H1 (cell line): ENCODE measurements at regions not wholly inside any gene's neighbourhood (a gene's known extent, or its start where the extent isn't known, plus 50 kb on each side); places are given as distances from the start of the nearest gene placed in this dataset.

Source experiments
- CTCF ChIA-PET: fragments of 300-600 bp; sonication (Branson Sonifier 250); formaldehyde crosslinking; loops from one replicate; lab custom pipeline; 2021; ENCODE audit not compliant: partially characterized antibody; lab: Charles Lee
- POLR2A ChIA-PET: fragments of 300-600 bp; sonication (Branson Sonifier 250); formaldehyde crosslinking; loops from one replicate; lab custom pipeline; 2021; ENCODE audit warnings: inconsistent platforms; ENCODE audit not compliant: partially characterized antibody; lab: Charles Lee
- DNase-seq, 2 experiments: peaks; one replicate each; pipeline versions ENCODE4 v3.0.0 to v3.0.0-alpha.2; 2010 to 2022; ENCODE audit warnings: low spot score in 2 of 2, low read depth in 1 of 2, mixed read lengths in 1 of 2
- FAIRE-seq: peaks from 2 replicates; lab custom pipeline; 2011; peaks lifted over from hg19 to GRCh38; lab: Jason Lieb, UNC
- H2AFZ ChIP-seq: 2 replicates; pipeline ENCODE4 v1.8.1; 2012; ENCODE audit warnings: low read length, inconsistent platforms
- H2AK5ac ChIP-seq: 2 replicates; pipeline ENCODE4 v1.6.1; 2013; ENCODE audit warnings: low read depth, low read length
- H2BK120ac ChIP-seq: replicated peaks from 2 replicates; pipeline ENCODE3; 2013; ENCODE audit warnings: low read depth, low read length, inconsistent platforms
- H2BK12ac ChIP-seq: 2 replicates; pipeline ENCODE4 v1.6.1; 2013; ENCODE audit warnings: low read depth, low read length
- H2BK15ac ChIP-seq: 2 replicates; pipeline ENCODE4 v1.6.1; 2013; ENCODE audit warnings: low read length
- H2BK20ac ChIP-seq: 2 replicates; pipeline ENCODE4 v1.6.1; 2013; ENCODE audit warnings: low read length
- H2BK5ac ChIP-seq: 2 replicates; pipeline ENCODE4 v1.6.1; 2013; ENCODE audit warnings: low read depth, low read length
- H3K14ac ChIP-seq: 2 replicates; pipeline ENCODE4 v1.6.1; 2013; ENCODE audit warnings: inconsistent platforms; ENCODE audit not compliant: insufficient read length
- H3K18ac ChIP-seq: 2 replicates; pipeline ENCODE4 v1.6.1; 2013; ENCODE audit warnings: low read length; ENCODE audit errors: extremely low read depth
- H3K23ac ChIP-seq: 2 replicates; pipeline ENCODE4 v1.6.1; 2013; ENCODE audit warnings: inconsistent platforms; ENCODE audit not compliant: insufficient read length
- H3K23me2 ChIP-seq: 2 replicates; pipeline ENCODE4 v1.6.1; 2013; ENCODE audit warnings: low read depth, low read length
- H3K27ac ChIP-seq: 2 replicates; pipeline ENCODE4 v1.6.1; 2011; ENCODE audit warnings: low read depth, low read length, inconsistent platforms
- H3K27me3 ChIP-seq, 4 experiments: replicated peaks in 1 of 4; 1 replicate in 1 of 4; 2 replicates in 3 of 4; pipeline versions ENCODE4 v1.6.1 to v1.8.1; 2011 to 2013; ENCODE audit warnings: low read length in 3 of 4, mild to moderate bottlenecking in 3 of 4, inconsistent platforms in 2 of 4, mixed read lengths in 2 of 4, moderate library complexity in 1 of 4; ENCODE audit not compliant: control insufficient read depth in 3 of 4, insufficient read depth in 3 of 4; ENCODE audit errors: extremely low read depth in 1 of 4
- H3K36me3 ChIP-seq, 4 experiments: 2 replicates each; pipeline versions ENCODE4 v1.6.1 to v1.8.1; 2011 to 2013; ENCODE audit warnings: mild to moderate bottlenecking in 4 of 4, low read length in 3 of 4, moderate library complexity in 2 of 4, control low read depth in 1 of 4, inconsistent platforms in 1 of 4; ENCODE audit not compliant: insufficient read depth in 4 of 4, control insufficient read depth in 2 of 4
- H3K4ac ChIP-seq: replicated peaks from 2 replicates; pipeline ENCODE3; 2013; ENCODE audit warnings: low read length, low read depth, mixed read lengths, inconsistent platforms; ENCODE audit not compliant: insufficient read length
- H3K4me1 ChIP-seq, 4 experiments: replicated peaks in 1 of 4; 1 replicate in 1 of 4; 2 replicates in 3 of 4; pipeline versions ENCODE4 v1.6.1 to v1.8.1; 2011 to 2013; ENCODE audit warnings: low read length in 3 of 4, inconsistent platforms in 2 of 4, mixed read lengths in 1 of 4; ENCODE audit not compliant: insufficient read depth in 4 of 4, control insufficient read depth in 3 of 4
- H3K4me2 ChIP-seq, 2 experiments: 2 replicates each; pipeline versions ENCODE4 v1.6.1 to v1.8.1; 2011 to 2013; ENCODE audit warnings: low read depth in 2 of 2, low read length in 2 of 2, control low read depth in 1 of 2, inconsistent platforms in 1 of 2, mild to moderate bottlenecking in 1 of 2; ENCODE audit not compliant: insufficient read depth in 1 of 2
- H3K4me3 ChIP-seq, 4 experiments: fragments of 200-600, 300-600 bp in 1 of 4; sonication (generic), shearing (Covaris generic), sonication (Bioruptor Twin) in 1 of 4; 2 replicates each; pipeline versions ENCODE4 v1.5.1 to v1.8.1; 2011 to 2016; ENCODE audit warnings: low read length in 4 of 4, low read depth in 3 of 4, control low read depth in 2 of 4, inconsistent platforms in 2 of 4, mild to moderate bottlenecking in 2 of 4, mixed read lengths in 1 of 4, moderate library complexity in 1 of 4; ENCODE audit not compliant: insufficient read depth in 2 of 4; ENCODE audit errors: extremely low read depth in 1 of 4
- H3K56ac ChIP-seq: replicated peaks from 2 replicates; pipeline ENCODE3; 2013; ENCODE audit warnings: low read depth, mild to moderate bottlenecking, mixed read lengths, low read length, inconsistent platforms; ENCODE audit not compliant: insufficient read length
- H3K79me1 ChIP-seq: 2 replicates; pipeline ENCODE4 v1.6.1; 2013; ENCODE audit warnings: low read depth, low read length, control low read depth
- H3K79me2 ChIP-seq, 2 experiments: 2 replicates each; pipeline versions ENCODE4 v1.6.1 to v1.8.1; 2012 to 2013; ENCODE audit warnings: low read length in 2 of 2, mild to moderate bottlenecking in 2 of 2, inconsistent platforms in 1 of 2; ENCODE audit not compliant: insufficient read depth in 2 of 2, control insufficient read depth in 1 of 2
- H3K9ac ChIP-seq, 4 experiments: replicated peaks in 1 of 4; 1 replicate in 1 of 4; 2 replicates in 3 of 4; pipeline versions ENCODE4 v1.6.1 to v1.8.1; 2011 to 2013; ENCODE audit warnings: low read depth in 3 of 4, low read length in 3 of 4, control low read depth in 2 of 4, mild to moderate bottlenecking in 2 of 4, moderate library complexity in 2 of 4, inconsistent platforms in 1 of 4; ENCODE audit errors: extremely low read depth in 1 of 4
- H3K9me3 ChIP-seq, 2 experiments: 2 replicates each; pipeline versions ENCODE4 v1.6.1 to v1.8.1; 2012 to 2013; ENCODE audit warnings: mild to moderate bottlenecking in 2 of 2, moderate library complexity in 2 of 2, control low read depth in 1 of 2, inconsistent platforms in 1 of 2, low read depth in 1 of 2, low read length in 1 of 2, mixed read lengths in 1 of 2; ENCODE audit not compliant: insufficient read depth in 2 of 2
- H4K20me1 ChIP-seq, 2 experiments: replicated peaks in 1 of 2; 2 replicates each; pipeline versions ENCODE3 to v1.8.1; 2011 to 2013; ENCODE audit warnings: inconsistent platforms in 2 of 2, low read length in 2 of 2, mild to moderate bottlenecking in 1 of 2; ENCODE audit not compliant: insufficient read depth in 2 of 2, control insufficient read depth in 1 of 2
- H4K5ac ChIP-seq: 2 replicates; pipeline ENCODE4 v1.6.1; 2013; ENCODE audit warnings: low read length, low read depth, mixed read lengths, inconsistent platforms; ENCODE audit not compliant: insufficient read length
- H4K8ac ChIP-seq: 2 replicates; pipeline ENCODE4 v1.8.0; 2013; ENCODE audit warnings: mild to moderate bottlenecking, moderate library complexity, low read length, inconsistent platforms; ENCODE audit not compliant: insufficient read depth; ENCODE audit errors: extremely low read depth
- H4K91ac ChIP-seq: replicated peaks from 2 replicates; pipeline ENCODE3; 2013; ENCODE audit warnings: low read length, mixed read lengths, inconsistent platforms; ENCODE audit not compliant: insufficient read length
- WGBS, 2 experiments: shearing (Covaris generic) in 1 of 2; methylation state at CpG; one replicate each; pipeline versions ENCODE4 v1.1.6 to v1.1.7; 2013 to 2015; ENCODE audit warnings: low lambda C conversion rate in 2 of 2, mixed read lengths in 2 of 2, inconsistent platforms in 1 of 2, low coverage in 1 of 2, missing lambda C conversion rate in 1 of 2; ENCODE audit not compliant: insufficient replicate concordance in 2 of 2, insufficient coverage in 1 of 2, insufficient read length in 1 of 2; ENCODE audit errors: extremely low coverage in 1 of 2, missing lambda C conversion rate in 1 of 2; 5-methylcytosine and 5-hydroxymethylcytosine counted together

GRCh38 chr9:13616491-13617035, 337.1 kb upstream of the MPDZ start:
- no peak overlapping the region for H3K9ac ChIP-seq
- H3K79me1 ChIP-seq, result no peaks in the 10 kb centered on the region
- no peaks in the 10 kb centered on the region; a peak in 1 of 7 replicates for H3K4me1 ChIP-seq
- no peaks in the 10 kb centered on the region for H3K36me3 ChIP-seq
- no peak overlapping the region for H2AFZ ChIP-seq
- ChIA-PET POLR2A (no interaction called here), CTCF (interaction anchor here (1.1 kb wide), 1 partner anchor 8 kb away, joined by 3 read pairs; no protein-coding TSS in a partner anchor)
- no peak overlapping the region for H2BK12ac ChIP-seq
- WGBS, 2 experiments, result 79% methylated on average over 2 of the region's 2 CpGs; no CpG with 5 or more reads in 1 of the 2 experiments
- no peaks in the 10 kb centered on the region for H3K9me3 ChIP-seq
- no peak overlapping the region for H3K4ac ChIP-seq
- H2BK5ac ChIP-seq, result no peak overlapping the region
- H4K91ac ChIP-seq, result no peak overlapping the region
- no peak for FAIRE-seq
- H3K27ac ChIP-seq, result no peak overlapping the region
- H2BK15ac ChIP-seq, result no peak overlapping the region
- H2BK20ac ChIP-seq, result no peak overlapping the region
- H3K4me3 ChIP-seq, result no peak overlapping the region
- no peak overlapping the region for H3K56ac ChIP-seq
- no peak overlapping the region for H3K4me2 ChIP-seq
- no peaks in the 10 kb centered on the region for H3K79me2 ChIP-seq
- no peak overlapping the region for H3K14ac ChIP-seq
- H3K23ac ChIP-seq, result no peak overlapping the region
- no peaks in the 10 kb centered on the region for H4K20me1 ChIP-seq
- H3K27me3 ChIP-seq, result no peaks in the 10 kb centered on the region
- no peak for DNase-seq
- H4K5ac ChIP-seq, result no peak overlapping the region
- H2BK120ac ChIP-seq, result no peak overlapping the region
- H4K8ac ChIP-seq, result no peak overlapping the region
- H3K18ac ChIP-seq, result no peak overlapping the region
- no peak overlapping the region for H2AK5ac ChIP-seq
- H3K23me2 ChIP-seq, result no peaks in the 10 kb centered on the region
